Hepatocyte (in vitro differentiated cells): ENCODE measurements at regions not wholly inside any gene's neighbourhood (a gene's known extent, or its start where the extent isn't known, plus 50 kb on each side); places are given as distances from the start of the nearest gene placed in this dataset.

Experiments
- DNase-seq: peaks from one replicate; pipeline ENCODE4 v3.0.0-alpha.2; 2016; ENCODE audit warnings: low spot score
- H2AFZ ChIP-seq: fragments of 200-600 bp; sonication (generic); 2 replicates; pipeline ENCODE4 v1.6.0; 2016; ENCODE audit warnings: antibody characterized with exemption, mild to moderate bottlenecking
- H3K27ac ChIP-seq: fragments of 200-600 bp; sonication (generic); 2 replicates; pipeline ENCODE4 v1.5.1; 2016; ENCODE audit warnings: mild to moderate bottlenecking
- H3K27me3 ChIP-seq: fragments of 200-600 bp; sonication (generic); 2 replicates; pipeline ENCODE4 v1.6.1; 2016
- H3K36me3 ChIP-seq: fragments of 200-600 bp; sonication (generic); replicated peaks from 2 replicates; pipeline ENCODE4 v1.5.1; 2016; ENCODE audit warnings: low read depth; ENCODE audit not compliant: insufficient read depth
- H3K4me1 ChIP-seq: fragments of 200-600 bp; sonication (generic); 2 replicates; pipeline ENCODE4 v1.5.1; 2016; ENCODE audit warnings: mild to moderate bottlenecking, moderate library complexity; ENCODE audit not compliant: insufficient read depth
- H3K4me2 ChIP-seq: fragments of 200-600 bp; sonication (generic); 2 replicates; pipeline ENCODE4 v1.6.0; 2016
- H3K4me3 ChIP-seq: fragments of 200-600 bp; sonication (generic); 2 replicates; pipeline ENCODE4 v1.5.1; 2016; ENCODE audit warnings: mild to moderate bottlenecking
- H3K79me2 ChIP-seq: fragments of 200-600 bp; sonication (generic); 2 replicates; pipeline ENCODE4 v1.6.0; 2017; ENCODE audit warnings: mild to moderate bottlenecking
- H3K9me2 ChIP-seq: fragments of 200-600 bp; sonication (generic); replicated peaks from 2 replicates; pipeline ENCODE4 v1.6.0; 2017; ENCODE audit warnings: mild to moderate bottlenecking; ENCODE audit not compliant: insufficient read depth
- H3K9me3 ChIP-seq: fragments of 200-600 bp; sonication (generic); 2 replicates; pipeline ENCODE4 v1.5.1; 2016; ENCODE audit warnings: low read depth, mild to moderate bottlenecking
- H4K20me1 ChIP-seq: fragments of 200-600 bp; sonication (generic); 2 replicates; pipeline ENCODE4 v1.6.0; 2016; ENCODE audit warnings: mild to moderate bottlenecking; ENCODE audit not compliant: insufficient read depth, poor library complexity, severe bottlenecking
- EZH2 ChIP-seq: fragments of 200-600 bp; sonication (generic); IDR thresholded peaks from 2 replicates; pipeline ENCODE4 v1.6.1; 2016; ENCODE audit warnings: antibody characterized with exemption, mild to moderate bottlenecking, borderline replicate concordance
- EZH2phosphoT487 ChIP-seq: fragments of 200-600 bp; sonication (generic); IDR thresholded peaks from one replicate; pipeline ENCODE4 v1.6.1; 2018; ENCODE audit warnings: antibody characterized with exemption, mild to moderate bottlenecking, low read depth, moderate library complexity; ENCODE audit not compliant: unreplicated experiment, severe bottlenecking
- WGBS: methylation state at CpG from one replicate; pipeline ENCODE4 v1.1.6; 2016; ENCODE audit warnings: low lambda C conversion rate; ENCODE audit errors: missing lambda C conversion rate; 5-methylcytosine and 5-hydroxymethylcytosine counted together
- TF ChIP-seq, protein P1 (sequence below): fragments of 200-600 bp; sonication (generic); IDR thresholded peaks from 2 replicates; pipeline ENCODE4 v1.5.1; 2016; ENCODE audit warnings: antibody characterized with exemption, mild to moderate bottlenecking; ENCODE audit not compliant: poor library complexity

DNA sequence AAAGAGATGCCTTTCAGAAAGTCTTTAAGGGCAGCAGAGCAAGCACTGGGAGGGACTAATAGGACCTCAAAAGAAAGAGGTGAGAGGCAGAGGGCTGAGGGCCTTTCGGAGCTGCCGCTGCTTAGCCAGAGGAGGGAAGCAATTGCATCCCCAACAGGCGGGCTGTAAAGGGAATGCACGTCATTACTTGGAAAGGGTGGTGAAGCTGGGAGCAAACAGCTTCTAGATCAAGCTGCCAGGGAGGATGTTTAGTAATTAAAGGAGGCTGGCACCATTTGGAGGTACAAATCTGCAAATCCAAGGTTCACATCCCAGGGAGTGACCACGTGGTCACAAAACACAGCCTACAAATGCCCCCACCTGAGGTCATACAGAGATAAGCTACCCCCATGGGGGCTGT, 429.0 kb upstream of the RBFOX1 start:
- Histone ChIP-seq H3K79me2 (no peaks in the 10 kb centered on the region), H3K4me2 (no peak overlapping the region), H3K9me3 (no peaks in the 10 kb centered on the region), H4K20me1 (no peaks in the 10 kb centered on the region), H3K27me3 (no peaks in the 10 kb centered on the region), H3K27ac (no peak overlapping the region), H3K4me1 (no peaks in the 10 kb centered on the region), H3K9me2 (no peaks in the 10 kb centered on the region), H3K4me3 (no peak overlapping the region), H3K36me3 (no peaks in the 10 kb centered on the region), H2AFZ (no peak overlapping the region)
- TF ChIP-seq, protein P1, sequence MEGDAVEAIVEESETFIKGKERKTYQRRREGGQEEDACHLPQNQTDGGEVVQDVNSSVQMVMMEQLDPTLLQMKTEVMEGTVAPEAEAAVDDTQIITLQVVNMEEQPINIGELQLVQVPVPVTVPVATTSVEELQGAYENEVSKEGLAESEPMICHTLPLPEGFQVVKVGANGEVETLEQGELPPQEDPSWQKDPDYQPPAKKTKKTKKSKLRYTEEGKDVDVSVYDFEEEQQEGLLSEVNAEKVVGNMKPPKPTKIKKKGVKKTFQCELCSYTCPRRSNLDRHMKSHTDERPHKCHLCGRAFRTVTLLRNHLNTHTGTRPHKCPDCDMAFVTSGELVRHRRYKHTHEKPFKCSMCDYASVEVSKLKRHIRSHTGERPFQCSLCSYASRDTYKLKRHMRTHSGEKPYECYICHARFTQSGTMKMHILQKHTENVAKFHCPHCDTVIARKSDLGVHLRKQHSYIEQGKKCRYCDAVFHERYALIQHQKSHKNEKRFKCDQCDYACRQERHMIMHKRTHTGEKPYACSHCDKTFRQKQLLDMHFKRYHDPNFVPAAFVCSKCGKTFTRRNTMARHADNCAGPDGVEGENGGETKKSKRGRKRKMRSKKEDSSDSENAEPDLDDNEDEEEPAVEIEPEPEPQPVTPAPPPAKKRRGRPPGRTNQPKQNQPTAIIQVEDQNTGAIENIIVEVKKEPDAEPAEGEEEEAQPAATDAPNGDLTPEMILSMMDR: no peak
- no peak for TF ChIP-seq EZH2
- TF ChIP-seq EZH2phosphoT487: no peak
- 77% methylated on average over 5 of the region's 5 CpGs for WGBS
- no peak for DNase-seq

DNA sequence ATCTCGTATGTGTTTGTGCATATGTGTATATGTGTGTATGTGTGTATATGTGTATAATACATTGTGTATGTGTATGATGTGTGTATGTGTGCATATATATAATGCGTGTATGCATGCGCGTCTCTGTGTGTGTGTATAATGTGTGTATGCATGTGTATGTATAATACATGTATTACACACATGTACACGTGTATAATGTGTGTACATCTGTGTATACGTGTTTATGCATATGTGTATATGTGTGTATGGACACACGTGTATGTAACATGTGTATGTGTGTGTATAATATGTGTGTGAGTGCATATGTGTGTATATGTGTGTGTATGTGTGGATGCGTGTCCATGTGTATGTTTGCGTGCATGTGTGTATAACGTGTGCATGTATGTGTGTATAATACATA, 433.7 kb upstream of the RBFOX1 start:
- Histone ChIP-seq H2AFZ (no peak overlapping the region), H3K79me2 (no peaks in the 10 kb centered on the region), H3K27ac (no peak overlapping the region), H3K4me2 (no peak overlapping the region), H3K36me3 (no peaks in the 10 kb centered on the region), H3K9me3 (no peaks in the 10 kb centered on the region), H3K27me3 (no peaks in the 10 kb centered on the region), H3K4me3 (no peak overlapping the region), H3K9me2 (no peaks in the 10 kb centered on the region), H4K20me1 (no peaks in the 10 kb centered on the region), H3K4me1 (no peaks in the 10 kb centered on the region)
- TF ChIP-seq EZH2: no peak
- TF ChIP-seq EZH2phosphoT487: no peak
- TF ChIP-seq, protein P1: no peak
- 78% methylated on average over 10 of the region's 10 CpGs for WGBS
- DNase-seq: no peak

DNA sequence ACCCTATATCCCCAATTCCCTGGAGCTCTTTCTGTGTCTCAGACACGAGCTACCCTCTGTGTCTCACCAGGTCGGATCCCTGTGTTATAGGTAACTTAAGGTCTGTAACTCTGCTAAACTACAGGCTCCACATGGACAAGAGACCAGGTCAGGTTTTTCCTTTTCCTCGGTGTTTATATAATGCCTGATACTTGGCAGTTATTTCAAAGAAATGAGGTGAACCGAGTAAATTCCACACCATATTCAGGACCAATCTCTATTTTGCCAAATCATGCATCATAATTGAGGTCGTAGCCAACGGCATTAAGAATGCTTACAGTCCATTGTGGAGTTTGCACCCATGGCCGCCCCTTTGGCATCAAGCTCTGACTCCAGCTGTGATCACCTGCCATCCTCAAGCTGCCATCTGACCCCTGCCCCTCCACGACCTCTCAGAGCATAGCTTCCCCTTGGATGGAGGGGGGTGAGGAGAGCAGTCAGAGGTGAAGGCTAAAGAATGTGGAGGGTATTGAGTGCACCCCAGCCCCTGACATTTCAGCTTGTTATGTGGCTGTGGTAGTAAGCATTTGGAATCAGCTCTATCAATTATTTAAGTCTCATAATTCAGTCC, 434.7 kb upstream of the RBFOX1 start:
- Histone ChIP-seq H4K20me1 (no peaks in the 10 kb centered on the region), H3K9me2 (no peaks in the 10 kb centered on the region), H3K4me1 (no peaks in the 10 kb centered on the region), H3K4me3 (no peak overlapping the region), H3K36me3 (no peaks in the 10 kb centered on the region), H2AFZ (no peak overlapping the region), H3K27me3 (no peaks in the 10 kb centered on the region), H3K9me3 (no peaks in the 10 kb centered on the region), H3K27ac (no peak overlapping the region), H3K79me2 (no peaks in the 10 kb centered on the region), H3K4me2 (no peak overlapping the region)
- no peak for DNase-seq
- no peak for TF ChIP-seq EZH2
- TF ChIP-seq, protein P1: no peak
- no peak for TF ChIP-seq EZH2phosphoT487
- 77% methylated on average over 8 of the region's 8 CpGs for WGBS
